Activated CD4-positive, alpha-beta T cell treated with anti-CD3 and anti-CD28 coated beads for 48 hours (primary cell): ENCODE measurements at regions not wholly inside any gene's neighbourhood (a gene's known extent, or its start where the extent isn't known, plus 50 kb on each side); places are given as distances from the start of the nearest gene placed in this dataset.

Source experiments
- DNase-seq: peaks from one replicate; pipeline ENCODE4 v3.0.0-alpha.2; 2020

GRCh38 chr4:26257850-26258249, 63.0 kb upstream of the RBPJ start:
- DNase-seq, result no peak

GRCh38 chr4:26260571-26260970, 60.2 kb upstream of the RBPJ start:
- DNase-seq, result no peak

DNA sequence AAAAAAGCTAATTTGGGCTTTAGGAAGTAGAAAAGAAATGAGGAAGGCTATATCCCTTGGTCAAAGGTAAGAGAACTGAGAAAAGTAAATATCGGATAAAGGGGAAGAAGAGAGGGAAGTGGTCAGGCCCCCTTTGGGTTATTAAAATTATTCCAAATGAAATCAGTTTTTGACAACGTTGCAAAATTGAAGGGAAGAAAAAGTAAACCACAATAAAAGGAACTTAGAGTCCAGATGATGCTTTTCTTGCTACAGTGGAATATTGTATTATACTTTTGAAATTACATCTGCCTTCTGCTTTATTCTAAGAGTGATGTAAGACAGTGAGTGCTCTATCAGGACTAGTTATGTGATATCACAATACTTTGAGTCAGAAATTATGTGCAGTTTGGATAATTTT, 59.4 kb upstream of the RBPJ start:
- DNase-seq, result no peak

DNA sequence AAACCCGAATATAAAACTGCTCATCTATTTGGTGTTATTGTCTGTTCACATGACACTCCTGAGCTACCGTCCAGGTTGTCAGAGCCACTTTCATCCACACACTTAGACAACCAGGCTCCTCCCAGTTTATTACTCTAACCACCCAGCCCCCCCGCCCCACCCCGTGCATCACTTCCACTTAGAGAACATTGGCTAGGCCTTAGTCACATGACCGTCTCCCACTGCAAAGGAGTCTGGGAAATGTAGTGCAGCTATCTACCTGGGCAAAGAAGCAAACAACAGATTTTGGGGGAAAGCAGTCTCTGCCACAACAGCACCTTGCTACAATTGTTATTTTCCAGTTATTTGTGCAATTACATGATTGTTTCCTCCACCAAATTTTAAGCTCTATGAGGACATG, 57.6 kb upstream of the RBPJ start:
- DNase-seq, result peak; percentile 14

DNA sequence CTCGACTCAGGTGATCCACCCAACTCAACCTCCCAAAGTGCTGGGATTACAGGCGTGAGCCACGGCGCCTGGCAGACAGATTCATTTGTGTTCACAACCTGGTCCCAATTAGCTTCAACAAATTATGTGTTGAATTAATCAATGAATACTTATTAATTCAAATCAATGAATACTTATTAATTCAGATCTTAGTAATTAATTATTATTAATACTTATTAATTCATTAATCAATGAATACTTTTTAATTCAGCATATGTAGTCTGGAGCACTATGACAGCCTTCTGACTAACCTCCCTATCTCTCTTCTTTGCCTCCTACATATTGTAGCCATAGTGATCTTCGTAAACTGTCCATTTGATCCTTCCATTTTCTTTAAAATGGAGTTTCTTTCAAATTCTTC, 56.7 kb upstream of the RBPJ start:
- DNase-seq, result no peak

DNA sequence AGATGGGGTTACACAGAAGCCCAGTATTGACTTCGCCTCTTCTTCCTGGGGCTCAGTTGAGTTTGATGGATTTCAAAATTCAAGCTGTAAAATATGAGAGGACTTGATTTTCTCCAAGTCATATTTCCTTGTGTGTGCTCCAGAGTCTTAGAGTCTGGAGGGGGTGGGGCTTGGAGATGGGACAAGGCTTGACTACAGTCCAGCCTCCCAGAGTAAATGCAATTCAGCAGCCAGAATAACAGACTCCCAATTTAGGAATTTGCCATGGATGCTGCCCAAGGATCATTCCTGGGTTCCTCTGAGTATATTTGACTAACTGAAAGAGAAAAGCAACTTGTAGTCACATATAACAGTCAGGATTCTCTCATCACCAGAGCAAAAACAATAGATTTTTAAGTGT, 53.7 kb upstream of the RBPJ start:
- no peak for DNase-seq

GRCh38 chr4:26268246-26268645, 52.6 kb upstream of the RBPJ start:
- DNase-seq, result no peak

- no peak for DNase-seq
Observed at GRCh38 chr4:26269038-26269437, 51.8 kb upstream of the RBPJ start.
